ENCODE measurements at regions not wholly inside any gene's neighbourhood (a gene's known extent, or its start where the extent isn't known, plus 50 kb on each side); places are given as distances from the start of the nearest gene placed in this dataset.
"Not testable (repeated sequence)": the region's sequence is repeated elsewhere in the genome, so short reads cannot be mapped to it uniquely, and the experiment has no call there.

DNA sequence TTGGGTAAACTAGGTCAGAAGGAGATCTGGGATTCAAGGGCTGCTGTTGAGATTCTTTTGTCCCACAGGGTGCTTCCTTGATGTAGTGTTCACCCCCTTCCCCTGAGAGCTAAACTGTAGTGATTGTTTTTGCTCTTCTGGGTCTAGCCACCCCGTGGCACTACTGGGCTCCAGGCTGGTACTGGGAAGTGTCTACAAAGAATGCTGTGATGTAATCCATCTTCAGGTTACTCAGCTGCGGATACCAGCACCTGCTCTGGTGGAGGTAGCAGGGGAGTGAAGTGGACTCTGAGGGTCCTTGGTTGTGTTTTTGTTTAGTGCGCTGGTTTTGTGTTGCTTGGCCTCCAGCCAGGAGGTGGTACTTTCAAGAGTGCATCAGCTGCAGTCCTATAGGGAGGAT, 365.5 kb downstream of the ZNF674 start:
- FAIRE-seq, result no peak

DNA sequence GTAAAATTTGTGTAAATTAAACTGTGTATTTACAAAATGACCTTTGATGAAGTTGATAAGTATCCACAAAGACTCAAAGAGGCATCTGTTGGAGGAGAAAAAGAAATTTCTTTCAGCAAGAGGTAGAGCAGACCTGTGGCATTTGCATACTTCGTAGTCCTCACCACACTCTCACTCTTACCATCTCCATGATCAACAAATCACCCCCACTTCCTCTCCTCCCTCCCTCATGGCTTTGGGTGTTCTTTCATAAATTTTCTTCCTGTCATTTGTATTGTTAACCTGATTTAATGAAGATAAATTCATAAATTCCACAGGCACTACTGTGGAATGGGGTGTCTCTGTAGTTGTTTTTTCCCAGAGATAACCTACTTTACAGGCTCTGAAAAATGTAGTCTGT, 366.5 kb downstream of the ZNF674 start:
- no peak for ATAC-seq
- Histone ChIP-seq H3K27me3 (peaks cover 0 to 14% (median 2%) of the 10 kb centered on the region in 4 donors), H3K9me3 (no peaks in the 10 kb centered on the region), H3K4me3 (no peak overlapping the region), H3K36me3 (no peaks in the 10 kb centered on the region), H3K4me1 (no peaks in the 10 kb centered on the region), H3K27ac (no peak overlapping the region)
- DNase-seq, result no peak
- WGBS, 2 donors, result 47 to 50% methylated on average over 1 of the region's 1 CpG
- no peak for FAIRE-seq
- TF ChIP-seq, protein P1, sequence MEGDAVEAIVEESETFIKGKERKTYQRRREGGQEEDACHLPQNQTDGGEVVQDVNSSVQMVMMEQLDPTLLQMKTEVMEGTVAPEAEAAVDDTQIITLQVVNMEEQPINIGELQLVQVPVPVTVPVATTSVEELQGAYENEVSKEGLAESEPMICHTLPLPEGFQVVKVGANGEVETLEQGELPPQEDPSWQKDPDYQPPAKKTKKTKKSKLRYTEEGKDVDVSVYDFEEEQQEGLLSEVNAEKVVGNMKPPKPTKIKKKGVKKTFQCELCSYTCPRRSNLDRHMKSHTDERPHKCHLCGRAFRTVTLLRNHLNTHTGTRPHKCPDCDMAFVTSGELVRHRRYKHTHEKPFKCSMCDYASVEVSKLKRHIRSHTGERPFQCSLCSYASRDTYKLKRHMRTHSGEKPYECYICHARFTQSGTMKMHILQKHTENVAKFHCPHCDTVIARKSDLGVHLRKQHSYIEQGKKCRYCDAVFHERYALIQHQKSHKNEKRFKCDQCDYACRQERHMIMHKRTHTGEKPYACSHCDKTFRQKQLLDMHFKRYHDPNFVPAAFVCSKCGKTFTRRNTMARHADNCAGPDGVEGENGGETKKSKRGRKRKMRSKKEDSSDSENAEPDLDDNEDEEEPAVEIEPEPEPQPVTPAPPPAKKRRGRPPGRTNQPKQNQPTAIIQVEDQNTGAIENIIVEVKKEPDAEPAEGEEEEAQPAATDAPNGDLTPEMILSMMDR (IDR thresholded peaks at IDR 0.05), result no peak
- intact Hi-C loops (cut with DNase I), result no loop called here

More for the DNA sequence above, 365.5 kb downstream of the ZNF674 start:
- intact Hi-C loops (cut with DNase I), result no loop called here
- TF ChIP-seq, protein P1 (IDR thresholded peaks at IDR 0.05), result no peak
- peaks cover 0 to 14% (median 2%) of the 10 kb centered on the region in 4 donors for H3K27me3 ChIP-seq
- no peak overlapping the region for H3K27ac ChIP-seq
- DNase-seq, result no peak
- WGBS, 2 donors, result 58 to 63% methylated on average over 3 of the region's 3 CpGs
- ATAC-seq, result no peak
- H3K4me3 ChIP-seq, result no peak overlapping the region
- H3K4me1 ChIP-seq, result no peaks in the 10 kb centered on the region
- no peaks in the 10 kb centered on the region for H3K9me3 ChIP-seq
- no peaks in the 10 kb centered on the region for H3K36me3 ChIP-seq

DNA sequence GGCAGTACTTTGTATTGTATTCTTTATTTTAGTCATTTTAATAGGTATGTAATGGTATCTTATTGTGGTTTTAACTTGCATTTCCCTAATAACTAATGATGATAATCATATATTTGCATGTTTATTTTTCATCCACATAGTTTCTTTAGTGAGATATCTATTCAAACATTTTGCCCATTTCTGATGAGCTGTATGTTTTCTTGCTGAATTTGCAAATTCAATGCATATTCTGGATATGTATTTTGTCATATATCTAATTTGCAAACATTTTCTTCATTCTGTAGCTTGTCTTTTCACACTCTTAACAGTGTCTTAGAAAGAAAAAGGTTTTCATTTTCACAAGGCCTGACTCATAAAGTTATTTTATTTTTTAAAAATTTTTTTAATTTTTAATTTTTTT, 372.1 kb downstream of the ZNF674 start:
- H3K27me3 ChIP-seq, result peaks cover 0 to 4% (median 2%) of the 10 kb centered on the region in 4 donors
- ATAC-seq, result no peak
- no peak overlapping the region for H3K27ac ChIP-seq
- H3K4me3 ChIP-seq, result no peak overlapping the region
- TF ChIP-seq, protein P1 (IDR thresholded peaks at IDR 0.05), result no peak
- no peaks in the 10 kb centered on the region for H3K36me3 ChIP-seq
- H3K9me3 ChIP-seq, result no peaks in the 10 kb centered on the region
- DNase-seq, result no peak
- FAIRE-seq, result no peak
- intact Hi-C loops (cut with DNase I), result no loop called here
- no peaks in the 10 kb centered on the region for H3K4me1 ChIP-seq

DNA sequence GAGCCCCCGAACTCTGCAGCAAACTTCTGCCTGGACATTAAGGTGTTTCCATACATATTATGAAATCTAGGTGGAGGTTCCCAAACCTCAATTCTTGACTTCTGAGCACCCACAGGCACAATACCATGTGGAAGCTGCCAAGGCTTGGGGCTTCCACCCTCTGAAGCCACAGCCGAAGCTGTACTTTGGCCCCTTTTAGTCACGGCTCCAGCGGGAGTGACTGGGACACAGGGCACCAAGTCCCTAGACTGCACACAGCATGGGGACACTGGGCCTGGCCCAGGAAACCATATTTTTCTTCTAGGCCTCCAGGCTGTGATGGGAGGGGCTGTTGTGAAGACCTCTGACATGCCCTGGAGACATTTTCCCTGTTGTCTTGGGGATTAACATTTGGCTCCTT, 373.8 kb downstream of the ZNF674 start:
- WGBS, 2 donors, result 75 to 83% methylated on average over 4 of the region's 4 CpGs
- FAIRE-seq; ATAC-seq; DNase-seq; H3K36me3 ChIP-seq; H3K27ac ChIP-seq; intact Hi-C loops (cut with DNase I); H3K9me3 ChIP-seq; H3K4me3 ChIP-seq; H3K27me3 ChIP-seq; H3K4me1 ChIP-seq: not testable (repeated sequence)

DNA sequence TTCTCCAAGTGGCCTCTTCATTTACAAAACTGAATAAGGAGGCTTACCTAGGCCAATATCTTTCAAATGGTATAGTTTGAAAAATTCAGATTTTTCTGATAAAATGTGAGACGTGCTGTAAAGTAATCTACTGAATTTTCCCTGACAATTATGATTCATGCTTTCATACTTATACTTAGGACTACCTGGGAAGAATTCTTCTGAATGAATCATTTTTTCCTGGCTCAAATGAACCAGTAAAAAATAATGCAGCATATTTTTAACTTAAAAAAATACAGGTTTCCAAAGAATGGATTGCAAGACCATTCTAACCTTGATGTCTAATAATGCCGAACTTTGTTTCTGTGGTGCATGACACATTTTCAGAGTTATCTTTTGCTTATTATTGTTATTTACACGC, 375.4 kb downstream of the ZNF674 start:
- ATAC-seq (no peak), FAIRE-seq (no peak)
- 50 to 55% methylated on average over 3 of the region's 3 CpGs for WGBS, 2 donors

More for the DNA sequence above, 375.4 kb downstream of the ZNF674 start:
- Histone ChIP-seq H3K4me1 (no peaks in the 10 kb centered on the region), H3K4me3 (no peak overlapping the region), H3K9me3 (no peaks in the 10 kb centered on the region), H3K36me3 (no peaks in the 10 kb centered on the region), H3K27me3 (peaks cover 0 to 4% (median 0%) of the 10 kb centered on the region in 4 donors), H3K27ac (no peak overlapping the region)
- intact Hi-C loops (cut with DNase I), result no loop called here
- TF ChIP-seq, protein P1 (IDR thresholded peaks at IDR 0.05), result no peak
- no peak for DNase-seq
